ENCODE measurements at regions not wholly inside any gene's neighbourhood (a gene's known extent, or its start where the extent isn't known, plus 50 kb on each side); places are given as distances from the start of the nearest gene placed in this dataset.

GRCh38 chr14:84403585-84403984 lies 1126.4 kb upstream of the FLRT2 start:
- H3K4me1 ChIP-seq (ENCODE audit: control insufficient read depth, insufficient read depth, low read length) = no peaks in the 10 kb centered on the region
- H3K9me3 ChIP-seq (ENCODE audit: control insufficient read depth, low read depth, low read length) = peaks cover 9% of the 10 kb centered on the region
- no peak overlapping the region for H3K27ac ChIP-seq (ENCODE audit: low read length)
- H3K36me3 ChIP-seq (ENCODE audit: control insufficient read depth, insufficient read depth, low read length) = no peaks in the 10 kb centered on the region
- 0% methylated on average over 1 of the region's 2 CpGs for WGBS (ENCODE audit: insufficient coverage, low lambda C conversion rate)
- no peak for DNase-seq
- no peak overlapping the region for H3K4me3 ChIP-seq (ENCODE audit: low read length)
- no peaks in the 10 kb centered on the region for H3K27me3 ChIP-seq (ENCODE audit: control insufficient read depth, insufficient read depth, low read length)

GRCh38 chr14:84404246-84404645 lies 1125.7 kb upstream of the FLRT2 start:
- no peak overlapping the region for H3K27ac ChIP-seq (ENCODE audit: low read length)
- H3K9me3 ChIP-seq (ENCODE audit: control insufficient read depth, low read depth, low read length) = peaks cover 6% of the 10 kb centered on the region
- no peaks in the 10 kb centered on the region for H3K4me1 ChIP-seq (ENCODE audit: control insufficient read depth, insufficient read depth, low read length)
- H3K27me3 ChIP-seq (ENCODE audit: control insufficient read depth, insufficient read depth, low read length) = no peaks in the 10 kb centered on the region
- H3K36me3 ChIP-seq (ENCODE audit: control insufficient read depth, insufficient read depth, low read length) = no peaks in the 10 kb centered on the region
- DNase-seq = no peak
- no peak overlapping the region for H3K4me3 ChIP-seq (ENCODE audit: low read length)
- 100% methylated on average over 2 of the region's 3 CpGs for WGBS (ENCODE audit: insufficient coverage, low lambda C conversion rate)

- H3K27me3 ChIP-seq (ENCODE audit: control insufficient read depth, insufficient read depth, low read length) = no peaks in the 10 kb centered on the region
- H3K36me3 ChIP-seq (ENCODE audit: control insufficient read depth, insufficient read depth, low read length) = no peaks in the 10 kb centered on the region
- WGBS (ENCODE audit: insufficient coverage, low lambda C conversion rate) = 83% methylated on average over 1 of the region's 3 CpGs
- no peak overlapping the region for H3K27ac ChIP-seq (ENCODE audit: low read length)
- DNase-seq = no peak
- peaks cover 3% of the 10 kb centered on the region for H3K9me3 ChIP-seq (ENCODE audit: control insufficient read depth, low read depth, low read length)
- H3K4me3 ChIP-seq (ENCODE audit: low read length) = no peak overlapping the region
- no peaks in the 10 kb centered on the region for H3K4me1 ChIP-seq (ENCODE audit: control insufficient read depth, insufficient read depth, low read length)
These were observed 1120.5 kb upstream of the FLRT2 start for GRCh38 chr14:84409435-84409834.

DNA sequence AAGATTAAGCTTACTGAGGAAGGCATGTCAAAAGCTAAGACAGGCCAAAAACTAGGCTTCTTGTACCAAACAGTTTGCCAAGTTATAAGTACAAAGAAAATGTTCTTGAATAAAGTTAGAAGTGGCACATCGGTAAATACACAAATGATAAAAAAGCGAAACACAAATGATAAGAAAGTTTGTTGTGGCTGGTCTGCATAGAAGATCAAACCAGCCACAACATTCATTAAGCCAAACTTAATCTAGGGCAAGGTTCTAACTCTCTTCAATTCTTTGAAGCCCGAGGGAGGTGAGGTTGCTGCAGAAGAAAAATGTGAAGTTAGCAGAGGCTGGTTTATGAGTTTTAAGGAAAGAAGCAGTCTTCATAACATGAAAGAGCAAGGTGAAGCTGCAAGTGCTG lies 1119.6 kb upstream of the FLRT2 start:
- Histone ChIP-seq H3K27me3 (ENCODE audit: control insufficient read depth, insufficient read depth, low read length) (no peaks in the 10 kb centered on the region), H3K4me3 (ENCODE audit: low read length) (no peak overlapping the region), H3K36me3 (ENCODE audit: control insufficient read depth, insufficient read depth, low read length) (no peaks in the 10 kb centered on the region), H3K4me1 (ENCODE audit: control insufficient read depth, insufficient read depth, low read length) (no peaks in the 10 kb centered on the region), H3K9me3 (ENCODE audit: control insufficient read depth, low read depth, low read length) (peaks cover 3% of the 10 kb centered on the region), H3K27ac (ENCODE audit: low read length) (no peak overlapping the region)
- WGBS (ENCODE audit: insufficient coverage, low lambda C conversion rate) = 60% methylated on average over 2 of the region's 3 CpGs
- DNase-seq = no peak

DNA sequence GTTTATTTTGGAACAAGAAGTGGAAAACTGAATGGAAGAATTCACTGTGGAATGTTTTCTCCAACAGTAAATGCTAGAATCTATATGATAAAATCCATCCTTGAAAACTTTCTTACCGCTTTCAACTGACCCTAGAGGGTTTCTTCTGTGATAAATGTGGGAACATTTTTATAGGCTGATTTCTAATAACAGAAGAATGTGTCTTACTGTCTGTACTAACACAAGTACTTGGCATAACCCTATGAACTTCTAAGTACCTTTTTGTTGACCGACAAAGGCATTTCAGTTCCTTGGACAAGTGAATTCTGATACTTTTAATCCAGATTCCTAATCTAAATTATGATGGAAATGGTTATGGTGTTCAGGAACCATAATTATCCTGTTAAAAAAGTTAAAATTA lies 1109.7 kb upstream of the FLRT2 start:
- H3K4me1 ChIP-seq (ENCODE audit: control insufficient read depth, insufficient read depth, low read length) = no peaks in the 10 kb centered on the region
- no peak for DNase-seq
- 67% methylated on average over 1 of the region's 2 CpGs for WGBS (ENCODE audit: insufficient coverage, low lambda C conversion rate)
- peaks cover 3% of the 10 kb centered on the region for H3K9me3 ChIP-seq (ENCODE audit: control insufficient read depth, low read depth, low read length)
- H3K36me3 ChIP-seq (ENCODE audit: control insufficient read depth, insufficient read depth, low read length) = no peaks in the 10 kb centered on the region
- no peaks in the 10 kb centered on the region for H3K27me3 ChIP-seq (ENCODE audit: control insufficient read depth, insufficient read depth, low read length)
- H3K27ac ChIP-seq (ENCODE audit: low read length) = no peak overlapping the region
- no peak overlapping the region for H3K4me3 ChIP-seq (ENCODE audit: low read length)

DNA sequence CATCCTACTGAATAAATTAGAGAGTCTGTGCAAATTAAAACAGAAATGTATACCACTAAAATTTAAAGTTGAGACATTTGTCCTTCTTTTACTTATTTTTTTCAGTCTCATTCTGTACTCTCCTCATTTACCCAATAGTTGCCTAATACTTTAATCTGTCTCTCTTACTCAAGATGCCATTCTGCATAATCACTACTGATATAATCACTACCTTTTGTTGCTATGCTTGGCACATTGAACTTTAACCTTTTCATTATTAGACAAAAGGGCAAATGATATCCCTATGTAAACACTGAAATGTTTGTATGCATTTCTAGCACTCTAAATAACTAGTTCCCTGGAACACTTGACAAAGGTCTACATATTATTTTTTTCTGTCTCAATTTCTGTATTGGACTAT lies 1108.3 kb upstream of the FLRT2 start:
- no peak overlapping the region for H3K4me3 ChIP-seq (ENCODE audit: low read length)
- no peaks in the 10 kb centered on the region for H3K27me3 ChIP-seq (ENCODE audit: control insufficient read depth, insufficient read depth, low read length)
- H3K4me1 ChIP-seq (ENCODE audit: control insufficient read depth, insufficient read depth, low read length) = no peaks in the 10 kb centered on the region
- peaks cover 3% of the 10 kb centered on the region for H3K9me3 ChIP-seq (ENCODE audit: control insufficient read depth, low read depth, low read length)
- no peaks in the 10 kb centered on the region for H3K36me3 ChIP-seq (ENCODE audit: control insufficient read depth, insufficient read depth, low read length)
- H3K27ac ChIP-seq (ENCODE audit: low read length) = no peak overlapping the region
- DNase-seq = no peak

DNA sequence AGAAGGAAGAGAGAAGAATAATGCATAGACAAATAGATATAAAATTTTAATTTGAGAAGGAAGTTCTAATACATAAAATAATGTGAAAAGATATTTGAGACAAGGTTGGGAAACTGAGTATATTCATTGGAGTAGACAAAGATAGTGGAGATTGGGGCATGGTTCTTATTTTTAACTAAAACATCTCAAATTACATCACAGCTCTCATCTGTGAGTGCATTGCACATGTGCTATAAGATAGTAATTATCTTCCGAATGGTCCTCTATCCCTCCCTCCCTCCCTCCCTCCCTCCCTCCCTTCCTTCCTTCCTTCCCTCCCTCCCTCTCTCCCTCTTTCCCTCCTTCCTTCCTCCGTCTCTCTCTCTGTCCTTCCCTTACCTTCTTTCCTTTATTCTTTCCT lies 1104.0 kb upstream of the FLRT2 start:
- WGBS (ENCODE audit: insufficient coverage, low lambda C conversion rate) = 71% methylated on average over 1 of the region's 2 CpGs
- Histone ChIP-seq H3K9me3 (ENCODE audit: control insufficient read depth, low read depth, low read length) (no peaks in the 10 kb centered on the region), H3K36me3 (ENCODE audit: control insufficient read depth, insufficient read depth, low read length) (no peaks in the 10 kb centered on the region), H3K27me3 (ENCODE audit: control insufficient read depth, insufficient read depth, low read length) (no peaks in the 10 kb centered on the region), H3K27ac (ENCODE audit: low read length) (no peak overlapping the region), H3K4me1 (ENCODE audit: control insufficient read depth, insufficient read depth, low read length) (no peaks in the 10 kb centered on the region), H3K4me3 (ENCODE audit: low read length) (no peak overlapping the region)
- no peak for DNase-seq

DNA sequence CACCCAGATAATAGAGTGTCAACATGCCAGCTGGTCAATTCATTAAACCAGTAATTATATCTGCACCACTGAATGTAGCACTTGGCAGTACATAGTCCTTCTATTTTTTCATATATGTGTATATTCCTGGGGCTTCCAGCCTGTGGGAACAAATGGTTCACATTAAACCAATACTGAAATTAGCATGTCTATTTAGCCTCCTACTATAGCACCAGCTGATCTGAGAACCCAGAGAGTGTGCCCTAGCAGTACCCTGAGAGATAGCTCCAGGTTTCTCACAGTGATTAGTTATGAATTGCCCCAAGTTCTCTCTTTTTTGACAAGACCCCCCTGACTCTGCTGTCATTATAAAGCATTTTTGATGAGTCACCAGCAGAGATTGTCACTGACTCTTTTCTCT lies 1097.3 kb upstream of the FLRT2 start:
- Histone ChIP-seq H3K9me3 (ENCODE audit: control insufficient read depth, low read depth, low read length) (no peaks in the 10 kb centered on the region), H3K27ac (ENCODE audit: low read length) (no peak overlapping the region), H3K4me1 (ENCODE audit: control insufficient read depth, insufficient read depth, low read length) (no peaks in the 10 kb centered on the region), H3K4me3 (ENCODE audit: low read length) (no peak overlapping the region), H3K36me3 (ENCODE audit: control insufficient read depth, insufficient read depth, low read length) (no peaks in the 10 kb centered on the region), H3K27me3 (ENCODE audit: control insufficient read depth, insufficient read depth, low read length) (no peaks in the 10 kb centered on the region)
- DNase-seq = no peak

GRCh38 chr14:84433961-84434360 lies 1096.0 kb upstream of the FLRT2 start:
- whole genome bisulfite sequencing (ENCODE audit: insufficient coverage, low lambda C conversion rate) = 73% methylated on average over 2 of the region's 2 CpGs
- Histone ChIP-seq H3K4me3 (ENCODE audit: low read length) (no peak overlapping the region), H3K4me1 (ENCODE audit: control insufficient read depth, insufficient read depth, low read length) (no peaks in the 10 kb centered on the region), H3K9me3 (ENCODE audit: control insufficient read depth, low read depth, low read length) (no peaks in the 10 kb centered on the region), H3K36me3 (ENCODE audit: control insufficient read depth, insufficient read depth, low read length) (no peaks in the 10 kb centered on the region), H3K27me3 (ENCODE audit: control insufficient read depth, insufficient read depth, low read length) (no peaks in the 10 kb centered on the region), H3K27ac (ENCODE audit: low read length) (no peak overlapping the region)
- no peak for DNase-seq

DNA sequence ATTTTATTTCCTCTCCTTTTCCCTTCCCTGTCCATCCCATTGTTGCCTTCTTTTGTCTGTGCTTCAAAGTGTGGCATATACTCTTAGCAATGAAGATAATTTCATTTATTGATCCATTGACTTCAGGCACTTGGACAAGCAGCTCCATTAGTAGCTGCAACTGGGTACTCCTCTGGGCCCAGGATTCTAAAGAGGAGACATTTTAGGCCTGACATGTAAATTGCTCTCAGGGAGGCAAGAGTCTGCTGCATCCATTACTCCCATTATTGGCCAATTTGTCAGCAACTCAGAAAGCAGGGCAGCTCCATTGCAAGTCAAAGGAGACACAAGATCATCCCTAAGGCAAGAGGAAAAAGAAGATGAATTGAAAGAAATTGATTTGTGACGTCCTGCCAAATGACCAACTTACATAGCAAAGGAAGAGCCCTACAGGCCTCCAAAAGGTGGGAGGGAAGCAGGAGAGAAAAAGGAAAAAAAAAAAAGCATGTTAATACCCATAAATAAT lies 1094.1 kb upstream of the FLRT2 start:
- no peak overlapping the region for H3K27ac ChIP-seq (ENCODE audit: low read length)
- H3K9me3 ChIP-seq (ENCODE audit: control insufficient read depth, low read depth, low read length) = no peaks in the 10 kb centered on the region
- H3K4me1 ChIP-seq (ENCODE audit: control insufficient read depth, insufficient read depth, low read length) = no peaks in the 10 kb centered on the region
- H3K36me3 ChIP-seq (ENCODE audit: control insufficient read depth, insufficient read depth, low read length) = no peaks in the 10 kb centered on the region
- H3K27me3 ChIP-seq (ENCODE audit: control insufficient read depth, insufficient read depth, low read length) = no peaks in the 10 kb centered on the region
- DNase-seq = no peak
- WGBS (ENCODE audit: insufficient coverage, low lambda C conversion rate) = 100% methylated on average over 1 of the region's 1 CpG
- no peak overlapping the region for H3K4me3 ChIP-seq (ENCODE audit: low read length)

- Histone ChIP-seq H3K27ac (ENCODE audit: low read length) (no peak overlapping the region), H3K4me3 (ENCODE audit: low read length) (no peak overlapping the region), H3K36me3 (ENCODE audit: control insufficient read depth, insufficient read depth, low read length) (no peaks in the 10 kb centered on the region), H3K27me3 (ENCODE audit: control insufficient read depth, insufficient read depth, low read length) (no peaks in the 10 kb centered on the region), H3K9me3 (ENCODE audit: control insufficient read depth, low read depth, low read length) (no peaks in the 10 kb centered on the region), H3K4me1 (ENCODE audit: control insufficient read depth, insufficient read depth, low read length) (no peaks in the 10 kb centered on the region)
- WGBS (ENCODE audit: insufficient coverage, low lambda C conversion rate) = 83% methylated on average over 1 of the region's 2 CpGs
- no peak for DNase-seq
These were observed 1093.4 kb upstream of the FLRT2 start for GRCh38 chr14:84436528-84436927.
